22Rv1 (cell line): ENCODE measurements at regions not wholly inside any gene's neighbourhood (a gene's known extent, or its start where the extent isn't known, plus 50 kb on each side); places are given as distances from the start of the nearest gene placed in this dataset.
A peak's percentile ranks its signal among the peaks of the same experiment; 100 is the strongest.

ENCODE experiments used
- H3K27ac ChIP-seq: fragments of 450-650 bp; 2 replicates; pipeline ENCODE4 v1.5.1; 2017
- CTCF ChIP-seq: fragments of 450-650 bp; IDR thresholded peaks from 2 replicates; pipeline ENCODE4 v1.5.1; 2017; ENCODE audit warnings: mild to moderate bottlenecking
- ZFX ChIP-seq: fragments of 450-650 bp; IDR thresholded peaks from 2 replicates; pipeline ENCODE4 v1.6.1; 2017; ENCODE audit warnings: antibody characterized with exemption, borderline replicate concordance

- TF ChIP-seq CTCF, result no peak
- no peak for TF ChIP-seq ZFX
- H3K27ac ChIP-seq, result no peak overlapping the region
These were observed 84.7 kb downstream of the SCN11A start for GRCh38 chr3:38966811-38967692.

GRCh38 chr3:38964646-38965045 lies 87.1 kb downstream of the SCN11A start:
- TF ChIP-seq ZFX (no peak), CTCF (no peak)
- no peak overlapping the region for H3K27ac ChIP-seq

- TF ChIP-seq CTCF (no peak), ZFX (no peak)
- H3K27ac ChIP-seq, result no peak overlapping the region
These were observed 87.5 kb downstream of the SCN11A start for GRCh38 chr3:38964204-38964603.

- TF ChIP-seq CTCF (peak; percentile 90), ZFX (no peak)
These were observed 90.7 kb downstream of the SCN11A start for GRCh38 chr3:38960953-38961622.

GRCh38 chr3:38960042-38960622 lies 91.6 kb downstream of the SCN11A start:
- H3K27ac ChIP-seq, result no peak overlapping the region
- TF ChIP-seq ZFX, result no peak
- TF ChIP-seq CTCF, result no peak

More at GRCh38 chr3:38960953-38961622, 90.7 kb downstream of the SCN11A start:
- no peak overlapping the region for H3K27ac ChIP-seq

- H3K27ac ChIP-seq, result no peak overlapping the region
- no peak for TF ChIP-seq ZFX
- no peak for TF ChIP-seq CTCF
These were observed 93.6 kb downstream of the SCN11A start for GRCh38 chr3:38958026-38958720.
